ENCODE measurements at regions not wholly inside any gene's neighbourhood (a gene's known extent, or its start where the extent isn't known, plus 50 kb on each side); places are given as distances from the start of the nearest gene placed in this dataset.

GRCh38 chr6:16840725-16841124 lies 79.5 kb upstream of the ATXN1 start:
- no peaks in the 10 kb centered on the region for H3K9me3 ChIP-seq (ENCODE audit: control insufficient read depth in 5 of 5, low read length in 5 of 5)
- peaks cover 0 to 4% (median 0%) of the 10 kb centered on the region in 5 donors for H3K27me3 ChIP-seq (ENCODE audit: control insufficient read depth in 5 of 5, insufficient read depth in 4 of 5, low read length in 5 of 5)
- H3K27ac ChIP-seq (ENCODE audit: low read depth, low read length), result no peak overlapping the region
- H3K9ac ChIP-seq (ENCODE audit: low read length in 5 of 5), result no peak overlapping the region
- H3K4me3 ChIP-seq (ENCODE audit: low read depth in 1 of 5, low read length in 5 of 5), result no peak overlapping the region
- peaks cover 0 to 13% (median 9%) of the 10 kb centered on the region in 5 donors for H3K4me1 ChIP-seq (ENCODE audit: control insufficient read depth in 5 of 5, insufficient read depth in 5 of 5, low read length in 5 of 5)
- no peaks in the 10 kb centered on the region for H3K36me3 ChIP-seq (ENCODE audit: control insufficient read depth in 5 of 5, insufficient read depth in 5 of 5, low read length in 5 of 5)

- Histone ChIP-seq H3K9ac (ENCODE audit: low read length in 5 of 5) (no peak overlapping the region), H3K27me3 (ENCODE audit: control insufficient read depth in 5 of 5, insufficient read depth in 4 of 5, low read length in 5 of 5) (peaks cover 0 to 4% (median 0%) of the 10 kb centered on the region in 5 donors), H3K27ac (ENCODE audit: low read depth, low read length) (no peak overlapping the region), H3K4me3 (ENCODE audit: low read depth in 1 of 5, low read length in 5 of 5) (no peak overlapping the region), H3K9me3 (ENCODE audit: control insufficient read depth in 5 of 5, low read length in 5 of 5) (no peaks in the 10 kb centered on the region), H3K4me1 (ENCODE audit: control insufficient read depth in 5 of 5, insufficient read depth in 5 of 5, low read length in 5 of 5) (peaks cover 0 to 13% (median 9%) of the 10 kb centered on the region in 5 donors), H3K36me3 (ENCODE audit: control insufficient read depth in 5 of 5, insufficient read depth in 5 of 5, low read length in 5 of 5) (no peaks in the 10 kb centered on the region)
These were observed 79.0 kb upstream of the ATXN1 start for GRCh38 chr6:16840291-16840690.

GRCh38 chr6:16839631-16840179 lies 78.4 kb upstream of the ATXN1 start:
- Histone ChIP-seq H3K4me1 (ENCODE audit: control insufficient read depth in 5 of 5, insufficient read depth in 5 of 5, low read length in 5 of 5) (peaks cover 0 to 13% (median 9%) of the 10 kb centered on the region in 5 donors), H3K27me3 (ENCODE audit: control insufficient read depth in 5 of 5, insufficient read depth in 4 of 5, low read length in 5 of 5) (peaks cover 0 to 4% (median 0%) of the 10 kb centered on the region in 5 donors), H3K4me3 (ENCODE audit: low read depth in 1 of 5, low read length in 5 of 5) (no peak overlapping the region), H3K36me3 (ENCODE audit: control insufficient read depth in 5 of 5, insufficient read depth in 5 of 5, low read length in 5 of 5) (no peaks in the 10 kb centered on the region), H3K9ac (ENCODE audit: low read length in 5 of 5) (no peak overlapping the region), H3K27ac (ENCODE audit: low read depth, low read length) (no peak overlapping the region), H3K9me3 (ENCODE audit: control insufficient read depth in 5 of 5, low read length in 5 of 5) (no peaks in the 10 kb centered on the region)

- peaks cover 0 to 13% (median 11%) of the 10 kb centered on the region in 5 donors for H3K4me1 ChIP-seq (ENCODE audit: control insufficient read depth in 5 of 5, insufficient read depth in 5 of 5, low read length in 5 of 5)
- peaks cover 0 to 4% (median 0%) of the 10 kb centered on the region in 5 donors for H3K27me3 ChIP-seq (ENCODE audit: control insufficient read depth in 5 of 5, insufficient read depth in 4 of 5, low read length in 5 of 5)
- H3K9me3 ChIP-seq (ENCODE audit: control insufficient read depth in 5 of 5, low read length in 5 of 5), result no peaks in the 10 kb centered on the region
- H3K27ac ChIP-seq (ENCODE audit: low read depth, low read length), result no peak overlapping the region
- no peak overlapping the region for H3K4me3 ChIP-seq (ENCODE audit: low read depth in 1 of 5, low read length in 5 of 5)
- no peak overlapping the region for H3K9ac ChIP-seq (ENCODE audit: low read length in 5 of 5)
- H3K36me3 ChIP-seq (ENCODE audit: control insufficient read depth in 5 of 5, insufficient read depth in 5 of 5, low read length in 5 of 5), result no peaks in the 10 kb centered on the region
These were observed 76.1 kb upstream of the ATXN1 start for GRCh38 chr6:16837217-16837972.

- Histone ChIP-seq H3K27me3 (ENCODE audit: control insufficient read depth in 5 of 5, insufficient read depth in 4 of 5, low read length in 5 of 5) (peaks cover 0 to 4% (median 0%) of the 10 kb centered on the region in 5 donors), H3K36me3 (ENCODE audit: control insufficient read depth in 5 of 5, insufficient read depth in 5 of 5, low read length in 5 of 5) (no peaks in the 10 kb centered on the region), H3K4me3 (ENCODE audit: low read depth in 1 of 5, low read length in 5 of 5) (peak overlapping the region in 4 of 5 donors; percentile 54 to 67 (median 56)), H3K9me3 (ENCODE audit: control insufficient read depth in 5 of 5, low read length in 5 of 5) (no peaks in the 10 kb centered on the region), H3K4me1 (ENCODE audit: control insufficient read depth in 5 of 5, insufficient read depth in 5 of 5, low read length in 5 of 5) (peaks cover 0 to 21% (median 13%) of the 10 kb centered on the region in 5 donors), H3K27ac (ENCODE audit: low read depth, low read length) (no peak overlapping the region), H3K9ac (ENCODE audit: low read length in 5 of 5) (peak overlapping the region in 3 of 5 donors; percentile 8 to 45 (median 11))
These were observed 75.1 kb upstream of the ATXN1 start for GRCh38 chr6:16836144-16836981.

GRCh38 chr6:16834242-16834641 lies 73.0 kb upstream of the ATXN1 start:
- no peaks in the 10 kb centered on the region for H3K27me3 ChIP-seq (ENCODE audit: control insufficient read depth in 5 of 5, insufficient read depth in 4 of 5, low read length in 5 of 5)
- H3K9me3 ChIP-seq (ENCODE audit: control insufficient read depth in 5 of 5, low read length in 5 of 5), result no peaks in the 10 kb centered on the region
- no peak overlapping the region for H3K4me3 ChIP-seq (ENCODE audit: low read depth in 1 of 5, low read length in 5 of 5)
- H3K27ac ChIP-seq (ENCODE audit: low read depth, low read length), result no peak overlapping the region
- H3K36me3 ChIP-seq (ENCODE audit: control insufficient read depth in 5 of 5, insufficient read depth in 5 of 5, low read length in 5 of 5), result no peaks in the 10 kb centered on the region
- H3K9ac ChIP-seq (ENCODE audit: low read length in 5 of 5), result no peak overlapping the region
- peaks cover 0 to 31% (median 13%) of the 10 kb centered on the region in 5 donors for H3K4me1 ChIP-seq (ENCODE audit: control insufficient read depth in 5 of 5, insufficient read depth in 5 of 5, low read length in 5 of 5)

GRCh38 chr6:16832721-16833120 lies 71.5 kb upstream of the ATXN1 start:
- no peak overlapping the region for H3K4me3 ChIP-seq (ENCODE audit: low read depth in 1 of 5, low read length in 5 of 5)
- no peaks in the 10 kb centered on the region for H3K27me3 ChIP-seq (ENCODE audit: control insufficient read depth in 5 of 5, insufficient read depth in 4 of 5, low read length in 5 of 5)
- H3K4me1 ChIP-seq (ENCODE audit: control insufficient read depth in 5 of 5, insufficient read depth in 5 of 5, low read length in 5 of 5), result peaks cover 0 to 31% (median 13%) of the 10 kb centered on the region in 5 donors
- H3K27ac ChIP-seq (ENCODE audit: low read depth, low read length), result no peak overlapping the region
- no peaks in the 10 kb centered on the region for H3K9me3 ChIP-seq (ENCODE audit: control insufficient read depth in 5 of 5, low read length in 5 of 5)
- H3K36me3 ChIP-seq (ENCODE audit: control insufficient read depth in 5 of 5, insufficient read depth in 5 of 5, low read length in 5 of 5), result no peaks in the 10 kb centered on the region
- no peak overlapping the region for H3K9ac ChIP-seq (ENCODE audit: low read length in 5 of 5)

GRCh38 chr6:16832043-16832567 lies 70.8 kb upstream of the ATXN1 start:
- Histone ChIP-seq H3K4me3 (ENCODE audit: low read depth in 1 of 5, low read length in 5 of 5) (no peak overlapping the region), H3K27me3 (ENCODE audit: control insufficient read depth in 5 of 5, insufficient read depth in 4 of 5, low read length in 5 of 5) (no peaks in the 10 kb centered on the region), H3K9me3 (ENCODE audit: control insufficient read depth in 5 of 5, low read length in 5 of 5) (no peaks in the 10 kb centered on the region), H3K36me3 (ENCODE audit: control insufficient read depth in 5 of 5, insufficient read depth in 5 of 5, low read length in 5 of 5) (no peaks in the 10 kb centered on the region), H3K27ac (ENCODE audit: low read depth, low read length) (no peak overlapping the region), H3K4me1 (ENCODE audit: control insufficient read depth in 5 of 5, insufficient read depth in 5 of 5, low read length in 5 of 5) (peaks cover 0 to 31% (median 13%) of the 10 kb centered on the region in 5 donors), H3K9ac (ENCODE audit: low read length in 5 of 5) (no peak overlapping the region)

- Histone ChIP-seq H3K4me1 (ENCODE audit: control insufficient read depth in 5 of 5, insufficient read depth in 5 of 5, low read length in 5 of 5) (peaks cover 0 to 24% (median 5%) of the 10 kb centered on the region in 5 donors), H3K4me3 (ENCODE audit: low read depth in 1 of 5, low read length in 5 of 5) (no peak overlapping the region), H3K36me3 (ENCODE audit: control insufficient read depth in 5 of 5, insufficient read depth in 5 of 5, low read length in 5 of 5) (no peaks in the 10 kb centered on the region), H3K27ac (ENCODE audit: low read depth, low read length) (no peak overlapping the region), H3K9me3 (ENCODE audit: control insufficient read depth in 5 of 5, low read length in 5 of 5) (no peaks in the 10 kb centered on the region), H3K9ac (ENCODE audit: low read length in 5 of 5) (no peak overlapping the region), H3K27me3 (ENCODE audit: control insufficient read depth in 5 of 5, insufficient read depth in 4 of 5, low read length in 5 of 5) (no peaks in the 10 kb centered on the region)
These were observed 69.9 kb upstream of the ATXN1 start for GRCh38 chr6:16831136-16831535.

Measured in subcutaneous abdominal adipose tissue (tissue), 5 donors.